ENCODE measurements at regions not wholly inside any gene's neighbourhood (a gene's known extent, or its start where the extent isn't known, plus 50 kb on each side); places are given as distances from the start of the nearest gene placed in this dataset.
A peak's percentile ranks its signal among the peaks of the same experiment; 100 is the strongest.
"Not testable (repeated sequence)": the region's sequence is repeated elsewhere in the genome, so short reads cannot be mapped to it uniquely, and the experiment has no call there.

DNA sequence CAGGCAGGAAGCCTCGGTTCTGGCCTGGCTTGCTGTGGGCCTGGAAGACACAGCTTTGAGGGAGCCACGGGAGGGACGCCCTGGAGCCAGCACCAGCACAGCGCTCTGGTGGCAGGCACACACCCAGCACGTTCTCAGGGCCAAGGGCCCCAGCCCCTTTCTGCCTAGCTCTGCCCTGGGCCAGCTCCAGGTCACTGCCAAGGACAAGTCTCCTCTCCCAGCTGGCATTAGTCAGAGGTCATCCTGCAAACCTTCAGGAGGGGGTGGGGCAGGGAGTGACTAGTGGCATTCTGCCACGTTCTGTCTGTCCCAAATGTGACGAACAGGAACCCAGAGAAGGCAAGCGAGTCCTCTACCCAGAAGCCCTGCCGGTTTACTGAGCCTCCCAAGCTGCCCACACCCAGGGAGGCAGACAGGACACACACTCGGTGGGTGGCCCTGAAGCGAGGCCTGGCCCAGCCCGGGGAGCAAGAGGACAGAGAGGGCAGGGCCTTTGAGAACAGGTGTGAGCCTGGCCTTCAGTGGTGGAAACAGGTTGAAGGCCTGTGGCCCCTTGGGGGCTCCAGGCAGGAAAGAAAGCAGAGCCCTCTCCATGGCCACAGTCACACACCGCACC lies 528.0 kb downstream of the TP53TG3F start:
- in situ Hi-C loops (cut with HindIII; ENCODE audit: low pct_unique_long_range_greater_than_20kb, low sequenced_read_pairs); DNase-seq (ENCODE audit: low read depth, low spot score): not testable (repeated sequence)

DNA sequence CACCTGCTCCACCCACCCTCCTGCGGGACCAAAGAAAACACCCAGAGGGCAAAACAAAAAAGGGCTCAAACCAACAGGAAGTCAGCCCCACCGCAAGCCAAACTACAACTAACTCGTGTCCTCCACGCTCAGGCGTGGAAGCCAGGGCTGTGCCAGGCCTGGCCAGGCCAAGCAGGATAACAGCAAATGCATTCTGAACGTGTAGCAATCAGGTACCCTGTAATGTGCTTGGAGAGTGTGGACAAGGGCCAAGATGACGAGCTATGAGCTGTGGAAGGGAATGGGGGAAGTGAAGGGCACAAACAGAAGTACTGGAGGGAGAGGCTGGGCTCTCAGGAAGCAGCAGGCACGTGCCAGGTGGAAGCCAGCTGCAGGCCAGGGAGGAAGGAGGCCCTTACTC lies 528.6 kb downstream of the TP53TG3F start:
- in situ Hi-C loops (cut with HindIII; ENCODE audit: low pct_unique_long_range_greater_than_20kb, low sequenced_read_pairs); DNase-seq (ENCODE audit: low read depth, low spot score): not testable (repeated sequence)

DNA sequence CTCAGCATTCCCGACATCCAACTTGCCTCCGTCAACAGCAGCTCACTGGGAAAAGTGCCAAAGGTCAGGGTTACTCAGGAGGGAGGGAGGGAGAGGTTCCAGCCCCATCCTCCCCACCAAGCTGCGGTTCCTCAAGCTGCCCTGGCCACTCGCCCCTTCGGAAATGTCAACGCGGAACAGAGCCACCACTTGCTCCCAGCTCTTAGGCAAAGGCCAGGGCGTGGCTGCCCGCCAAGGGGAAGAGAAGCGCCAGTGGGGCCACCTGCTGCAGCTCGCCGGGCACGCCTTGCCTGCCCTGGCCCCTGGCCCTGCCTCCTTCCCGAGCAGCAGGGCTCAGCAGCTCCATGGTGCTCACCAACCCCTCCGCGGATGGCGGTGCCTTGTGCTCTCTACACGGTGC lies 531.1 kb downstream of the TP53TG3F start:
- in situ Hi-C loops (cut with HindIII; ENCODE audit: low pct_unique_long_range_greater_than_20kb, low sequenced_read_pairs); DNase-seq (ENCODE audit: low read depth, low spot score): not testable (repeated sequence)

DNA sequence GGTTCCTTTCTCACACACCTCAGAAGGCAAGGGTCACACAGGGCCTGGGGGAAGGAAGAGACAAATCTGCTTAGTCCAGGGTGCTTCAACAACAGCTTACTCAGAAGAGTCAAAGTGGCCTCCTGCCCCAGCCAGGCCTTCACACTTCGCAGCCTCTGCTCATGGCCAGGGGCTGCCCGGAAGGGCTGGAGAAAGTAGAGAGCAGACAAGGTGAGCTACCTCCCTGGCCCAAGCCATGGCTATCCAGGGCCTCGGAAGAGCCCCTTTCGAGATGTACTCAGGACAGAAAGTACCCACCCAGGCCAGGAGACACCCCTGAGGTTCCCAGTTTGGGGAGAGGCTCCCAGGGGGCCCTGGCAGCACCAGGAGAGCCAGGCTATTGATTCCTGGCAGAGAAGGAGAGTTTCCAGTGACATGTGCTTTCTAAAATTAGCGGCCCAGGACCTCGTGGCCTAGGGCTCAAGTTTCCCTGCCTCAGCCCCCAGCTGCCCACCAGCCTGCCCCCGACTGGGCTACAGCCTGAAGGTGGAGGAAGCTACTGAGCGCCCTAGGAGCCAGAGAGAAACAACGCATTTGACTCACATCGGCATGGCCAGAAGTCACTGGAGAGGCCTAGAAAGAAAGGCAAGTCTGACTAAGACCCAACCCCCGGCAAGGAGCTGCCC lies 533.2 kb downstream of the TP53TG3F start:
- DNase-seq (ENCODE audit: low read depth, low spot score); in situ Hi-C loops (cut with HindIII; ENCODE audit: low pct_unique_long_range_greater_than_20kb, low sequenced_read_pairs): not testable (repeated sequence)

DNA sequence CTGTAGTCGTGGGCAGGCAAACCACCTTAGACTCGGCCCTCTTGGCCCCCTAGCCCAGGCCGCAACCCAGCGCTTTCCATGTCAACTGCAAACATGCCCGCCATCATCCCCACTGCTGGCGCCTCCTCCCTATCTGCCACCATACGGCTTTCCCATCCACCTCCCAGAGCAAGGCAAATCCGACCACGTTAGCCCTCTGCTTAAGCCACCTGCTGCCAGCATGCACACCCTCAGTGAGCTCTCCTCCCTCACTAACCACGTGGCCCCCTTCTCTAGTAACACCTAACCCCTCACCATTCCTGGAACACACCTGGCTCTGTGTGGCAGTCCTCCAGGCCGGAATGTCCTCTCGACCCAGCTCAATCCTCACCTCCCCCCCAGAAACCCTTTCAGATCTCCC lies 534.8 kb downstream of the TP53TG3F start:
- in situ Hi-C loops (cut with HindIII; ENCODE audit: low pct_unique_long_range_greater_than_20kb, low sequenced_read_pairs); DNase-seq (ENCODE audit: low read depth, low spot score): not testable (repeated sequence)

DNA sequence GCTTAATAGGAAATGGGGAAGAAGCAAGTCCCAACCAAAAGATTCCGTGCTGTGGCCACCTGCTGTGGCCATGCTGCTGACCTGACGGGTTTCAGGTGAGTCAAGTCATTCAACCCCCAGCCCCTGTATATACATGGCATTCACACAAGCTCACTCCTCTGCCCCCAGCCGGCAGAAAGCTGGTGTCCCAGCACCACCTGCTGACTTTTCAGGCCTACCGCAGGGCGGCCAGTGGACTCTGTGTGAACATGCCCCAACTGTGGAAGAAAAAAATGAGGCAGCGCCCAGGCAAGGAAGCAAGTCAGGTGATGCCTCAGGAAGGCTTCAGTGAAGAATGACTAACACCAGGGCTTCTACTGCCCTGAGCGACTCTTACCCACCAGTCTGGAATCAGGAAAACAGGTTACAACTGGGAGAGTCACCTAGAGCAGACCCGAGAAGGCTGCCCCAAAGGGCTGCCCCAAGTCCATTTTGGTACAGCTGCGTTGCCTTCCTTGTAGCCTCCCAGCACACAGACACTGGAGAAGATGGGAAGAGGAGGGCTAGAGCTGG lies 536.5 kb downstream of the TP53TG3F start:
- in situ Hi-C loops (cut with HindIII; ENCODE audit: low pct_unique_long_range_greater_than_20kb, low sequenced_read_pairs): not testable (repeated sequence)
- DNase-seq (ENCODE audit: low read depth, low spot score): peak; percentile 16

DNA sequence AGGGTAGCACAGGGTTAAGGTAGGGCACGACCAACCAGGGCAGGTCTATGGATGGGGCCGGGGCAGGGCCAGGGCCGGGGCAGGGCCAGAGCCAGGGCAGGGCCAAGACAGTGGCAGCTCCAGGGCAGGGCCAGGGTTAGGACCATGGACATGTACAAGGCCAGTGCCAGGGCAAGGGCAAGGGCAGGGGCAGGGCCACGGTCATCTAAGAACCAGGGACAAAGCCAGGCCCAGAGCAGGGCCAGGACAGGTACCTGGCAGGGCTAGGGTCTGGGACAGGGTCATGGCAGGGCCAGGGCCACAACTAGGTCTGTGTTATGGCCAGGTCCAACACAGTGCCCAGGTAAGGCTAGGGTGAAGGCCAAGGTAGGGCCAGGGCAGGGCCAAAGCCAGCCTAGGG lies 541.8 kb downstream of the TP53TG3F start:
- DNase-seq (ENCODE audit: low read depth, low spot score); in situ Hi-C loops (cut with HindIII; ENCODE audit: low pct_unique_long_range_greater_than_20kb, low sequenced_read_pairs): not testable (repeated sequence)

DNA sequence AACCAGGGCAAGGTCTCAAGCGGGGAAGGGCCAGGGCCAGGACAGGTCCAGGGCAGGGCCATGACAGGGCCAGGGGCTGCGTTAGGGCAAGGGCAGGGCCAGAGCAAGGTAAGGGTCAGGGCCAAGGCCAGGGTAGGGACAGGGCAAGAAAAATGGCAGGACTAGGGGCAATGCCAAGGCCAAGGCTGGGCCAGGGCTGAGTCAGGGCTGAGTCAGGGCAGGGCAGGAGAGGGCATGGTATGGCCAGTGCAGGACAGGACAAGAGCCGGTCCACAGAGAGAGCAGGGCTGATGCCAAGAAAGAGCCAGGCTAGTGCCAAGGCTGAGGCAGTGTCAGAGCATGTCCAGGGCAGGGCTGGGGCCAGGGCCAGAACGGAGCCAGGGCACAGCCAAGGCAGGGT lies 542.5 kb downstream of the TP53TG3F start:
- DNase-seq (ENCODE audit: low read depth, low spot score); in situ Hi-C loops (cut with HindIII; ENCODE audit: low pct_unique_long_range_greater_than_20kb, low sequenced_read_pairs): not testable (repeated sequence)

DNA sequence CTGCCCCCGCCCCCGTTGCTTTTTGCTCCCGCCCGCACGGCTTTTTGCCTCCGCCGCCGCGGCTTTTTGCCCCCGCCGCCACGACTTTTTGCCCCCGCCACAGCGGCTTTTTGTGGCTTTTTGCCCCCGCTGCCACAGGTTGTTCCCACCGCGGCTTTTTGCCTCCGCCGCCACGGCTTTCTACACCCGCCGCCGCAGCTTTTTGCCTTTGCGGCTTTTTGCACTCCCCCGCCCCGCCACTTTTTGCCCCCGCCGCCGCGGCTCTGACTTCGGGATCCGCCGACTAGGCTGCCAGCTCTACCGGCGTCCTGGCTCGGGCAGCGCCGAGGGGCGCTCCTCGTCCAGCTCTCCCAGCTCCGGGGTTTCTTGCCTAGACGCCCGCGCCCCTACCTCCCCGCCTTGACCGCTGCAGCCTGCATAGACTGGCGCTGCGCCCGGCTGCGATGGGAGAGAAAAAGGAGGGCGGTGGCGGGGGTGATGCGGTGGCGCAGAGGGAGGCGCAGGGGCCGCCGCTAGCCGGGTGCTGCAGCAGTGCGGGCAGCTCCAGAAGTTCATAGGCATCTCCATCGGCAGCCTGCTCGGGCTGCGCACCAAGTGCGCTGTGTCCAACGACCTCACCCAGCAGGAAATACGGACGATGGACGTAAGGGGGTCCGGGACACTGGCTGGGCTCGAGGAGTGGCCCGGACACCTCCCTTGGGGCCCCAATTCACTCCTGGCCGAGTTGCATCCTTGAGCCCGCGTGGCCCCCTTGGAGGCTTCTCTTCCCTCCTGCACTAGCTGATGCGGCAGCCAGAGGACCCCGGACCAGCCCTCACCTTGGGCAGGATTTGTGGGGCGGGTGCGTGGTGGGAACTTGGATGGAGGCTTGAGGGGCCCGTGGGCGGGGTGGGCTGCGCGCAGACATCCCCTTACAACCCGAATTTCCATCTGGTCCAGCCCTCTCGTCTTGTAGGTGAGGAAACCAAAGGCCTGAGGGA lies 555.7 kb downstream of the TP53TG3F start:
- in situ Hi-C loops (cut with HindIII; ENCODE audit: low pct_unique_long_range_greater_than_20kb, low sequenced_read_pairs); DNase-seq (ENCODE audit: low read depth, low spot score): not testable (repeated sequence)

DNA sequence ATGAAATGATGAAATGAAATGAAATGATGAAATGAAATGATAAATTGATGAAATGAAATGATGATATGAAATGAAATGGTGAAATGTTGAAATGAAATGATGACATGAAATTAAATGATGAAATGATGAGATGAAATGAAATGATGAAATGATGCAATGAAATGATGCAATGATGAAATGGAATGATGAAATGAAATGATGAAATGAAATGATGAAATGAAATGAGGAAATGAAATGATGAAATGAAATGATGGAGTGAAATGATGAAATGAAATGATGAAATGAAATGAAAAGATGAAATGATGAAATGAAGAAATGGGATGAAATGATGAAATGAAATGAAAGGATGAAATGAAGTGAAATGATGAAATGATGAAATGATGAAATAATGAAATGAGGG lies 558.9 kb downstream of the TP53TG3F start:
- DNase-seq (ENCODE audit: low read depth, low spot score); in situ Hi-C loops (cut with HindIII; ENCODE audit: low pct_unique_long_range_greater_than_20kb, low sequenced_read_pairs): not testable (repeated sequence)

DNA sequence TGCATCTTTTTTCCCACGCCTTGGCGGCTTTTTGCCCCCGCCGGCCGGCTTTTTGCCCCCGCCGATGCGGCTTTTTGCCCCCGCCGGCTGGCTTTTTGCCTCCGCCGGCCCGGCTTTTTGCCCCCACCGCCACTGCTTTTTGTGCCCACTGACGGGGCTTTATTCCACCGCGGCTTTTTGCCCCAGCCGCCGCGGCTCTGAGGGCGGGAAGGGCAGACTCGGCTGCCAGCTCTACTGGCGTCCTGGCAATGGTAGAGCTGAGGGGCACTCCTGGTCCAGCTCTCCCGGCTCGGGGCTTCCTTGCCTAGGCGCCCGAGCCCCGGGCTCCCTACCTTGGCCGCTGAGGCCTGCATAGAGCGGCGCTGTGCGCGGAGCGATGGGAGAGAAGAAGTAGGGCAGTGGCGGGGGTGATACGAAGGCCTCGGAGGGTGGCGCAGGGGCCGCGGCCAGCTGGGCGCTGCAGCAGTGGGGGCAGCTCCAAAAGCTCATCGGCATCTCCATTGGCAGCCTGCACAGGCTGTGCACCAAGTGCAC lies 591.4 kb downstream of the TP53TG3F start:
- in situ Hi-C loops (cut with HindIII; ENCODE audit: low pct_unique_long_range_greater_than_20kb, low sequenced_read_pairs): no loop called here
- no peak for DNase-seq (ENCODE audit: low read depth, low spot score)

DNA sequence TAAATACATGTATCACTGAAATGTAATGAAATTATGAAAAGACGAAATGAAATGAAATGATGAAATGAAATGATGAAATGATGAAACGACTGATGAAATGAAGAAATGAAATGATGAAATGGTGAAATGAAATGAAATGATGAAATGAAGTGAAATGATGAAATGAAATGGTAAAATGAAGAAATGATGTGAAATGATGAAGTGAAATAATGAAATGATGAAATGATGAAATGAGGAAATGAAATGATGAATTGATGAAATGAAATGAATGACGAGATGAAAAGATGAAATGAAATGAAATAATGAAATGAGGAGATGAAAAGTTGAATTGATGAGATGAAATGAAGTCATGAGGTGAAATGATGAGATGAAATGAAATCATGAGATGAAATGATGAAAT lies 594.7 kb downstream of the TP53TG3F start:
- in situ Hi-C loops (cut with HindIII; ENCODE audit: low pct_unique_long_range_greater_than_20kb, low sequenced_read_pairs): no loop called here
- DNase-seq (ENCODE audit: low read depth, low spot score): no peak

DNA sequence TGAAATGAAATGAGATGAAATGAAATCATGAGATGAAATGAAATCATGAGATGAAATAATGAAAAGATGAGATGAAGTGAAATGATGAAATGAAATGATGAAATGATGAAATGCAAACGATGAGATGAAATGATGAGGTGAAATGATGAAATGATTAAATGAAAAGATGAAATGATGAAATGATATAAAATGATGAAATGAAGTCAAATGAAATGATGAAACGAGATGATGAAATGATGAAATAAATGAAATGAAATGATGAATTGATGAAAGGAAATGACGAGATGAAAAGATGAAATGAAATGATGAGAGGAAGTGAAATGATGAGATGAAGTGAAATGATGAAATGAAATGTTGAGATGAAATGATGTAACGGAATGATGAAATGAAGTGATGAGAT lies 595.6 kb downstream of the TP53TG3F start:
- no peak for DNase-seq (ENCODE audit: low read depth, low spot score)
- in situ Hi-C loops (cut with HindIII; ENCODE audit: low pct_unique_long_range_greater_than_20kb, low sequenced_read_pairs): no loop called here

DNA sequence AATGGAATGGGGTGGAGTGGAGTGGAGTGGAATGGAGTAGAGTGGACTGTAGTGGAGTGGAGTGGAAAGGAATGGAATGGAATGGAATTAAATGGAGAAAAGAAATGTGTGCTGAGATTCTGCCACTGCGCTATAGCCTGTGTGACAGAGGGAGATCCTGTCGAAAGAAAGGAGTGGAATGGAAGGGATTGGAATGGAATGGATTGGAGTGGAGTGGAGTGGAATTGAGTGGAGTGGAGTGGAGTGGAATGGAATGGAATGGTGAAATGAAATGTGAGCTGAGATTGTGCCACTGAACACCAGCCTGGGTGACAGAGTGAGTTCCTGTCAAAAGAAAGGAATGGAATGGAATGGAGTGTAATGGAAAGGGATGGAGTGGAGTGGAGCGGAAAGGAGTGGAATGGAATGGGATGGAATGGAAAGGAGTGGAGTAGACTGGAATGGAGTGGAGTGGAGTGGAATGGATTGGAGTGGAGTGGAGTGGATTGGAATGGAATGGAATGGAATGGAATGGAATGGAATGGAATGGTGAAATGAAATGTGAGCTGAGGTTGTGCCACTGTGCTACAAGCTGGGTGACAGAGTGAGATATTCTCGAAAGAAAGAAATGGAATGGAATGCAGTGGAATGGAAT lies 603.3 kb downstream of the TP53TG3F start:
- DNase-seq (ENCODE audit: low read depth, low spot score); in situ Hi-C loops (cut with HindIII; ENCODE audit: low pct_unique_long_range_greater_than_20kb, low sequenced_read_pairs): not testable (repeated sequence)

DNA sequence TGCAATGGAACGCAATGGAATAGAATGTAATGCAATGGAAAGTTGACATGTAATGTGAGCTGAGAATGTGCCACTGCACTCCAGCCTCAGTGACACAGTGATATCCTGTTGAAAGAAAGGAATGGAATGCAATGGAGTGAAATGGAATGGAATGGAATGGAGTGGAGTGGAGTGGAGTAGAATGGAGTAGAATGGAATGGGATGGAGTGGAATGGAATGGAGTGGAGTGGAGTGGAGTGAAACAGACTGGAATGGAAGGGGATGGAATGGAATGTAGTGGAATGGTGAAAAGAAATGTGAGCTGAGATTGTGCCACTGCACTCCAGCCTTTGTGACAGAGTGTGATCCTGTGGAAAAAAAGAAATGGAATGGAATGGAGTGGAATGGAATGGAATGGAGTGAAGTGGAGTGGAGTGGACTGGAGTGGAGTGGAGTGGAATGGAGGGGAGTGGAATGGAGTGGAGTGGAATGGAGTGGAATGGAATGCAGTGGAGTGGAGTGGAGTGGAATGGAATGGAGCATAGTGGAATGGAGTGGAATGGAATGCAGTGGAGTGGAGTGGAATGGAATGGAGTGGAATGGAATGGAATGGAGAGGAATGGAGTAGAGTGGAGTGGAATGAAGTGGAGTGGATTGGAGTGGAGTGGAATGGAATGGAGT lies 604.2 kb downstream of the TP53TG3F start:
- DNase-seq (ENCODE audit: low read depth, low spot score); in situ Hi-C loops (cut with HindIII; ENCODE audit: low pct_unique_long_range_greater_than_20kb, low sequenced_read_pairs): not testable (repeated sequence)

DNA sequence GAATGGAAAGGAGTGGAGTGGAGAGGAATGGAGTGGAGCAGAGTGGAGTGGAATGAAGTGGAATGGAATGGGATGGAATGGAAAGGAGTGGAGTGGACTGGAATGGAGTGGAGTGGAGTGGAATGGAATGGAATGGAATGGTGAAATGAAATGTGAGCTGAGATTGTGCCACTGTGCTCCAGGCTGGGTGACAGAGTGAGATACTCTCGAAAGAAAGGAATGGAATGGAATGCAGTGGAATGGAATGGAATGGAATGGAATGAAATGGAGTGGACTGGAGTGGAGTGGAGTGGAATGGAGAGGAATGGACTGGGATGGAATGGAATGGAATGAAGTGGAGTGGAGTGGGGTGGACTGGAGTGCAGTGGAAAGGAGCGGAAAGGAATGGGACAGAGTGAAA lies 605.2 kb downstream of the TP53TG3F start:
- DNase-seq (ENCODE audit: low read depth, low spot score); in situ Hi-C loops (cut with HindIII; ENCODE audit: low pct_unique_long_range_greater_than_20kb, low sequenced_read_pairs): not testable (repeated sequence)

DNA sequence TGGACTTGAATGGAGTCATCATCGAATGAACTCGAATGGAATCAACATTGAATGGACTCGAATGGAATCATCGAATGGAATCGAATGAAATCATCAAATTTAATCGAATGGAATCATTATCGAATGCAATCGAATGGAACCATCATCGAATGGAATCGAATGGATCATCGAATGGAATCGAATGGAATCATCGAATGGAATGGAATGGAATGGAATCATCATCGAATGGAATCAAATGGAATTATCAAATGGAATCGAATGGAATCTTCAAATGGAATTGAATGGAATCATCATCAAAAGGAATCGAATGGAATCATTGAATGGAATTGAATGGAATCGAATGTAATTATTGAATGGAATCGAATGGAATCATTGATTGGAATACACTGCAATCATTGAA lies 610.3 kb downstream of the TP53TG3F start:
- DNase-seq (ENCODE audit: low read depth, low spot score); in situ Hi-C loops (cut with HindIII; ENCODE audit: low pct_unique_long_range_greater_than_20kb, low sequenced_read_pairs): not testable (repeated sequence)
